ENCODE measurements at regions not wholly inside any gene's neighbourhood (a gene's known extent, or its start where the extent isn't known, plus 50 kb on each side); places are given as distances from the start of the nearest gene placed in this dataset.

DNA sequence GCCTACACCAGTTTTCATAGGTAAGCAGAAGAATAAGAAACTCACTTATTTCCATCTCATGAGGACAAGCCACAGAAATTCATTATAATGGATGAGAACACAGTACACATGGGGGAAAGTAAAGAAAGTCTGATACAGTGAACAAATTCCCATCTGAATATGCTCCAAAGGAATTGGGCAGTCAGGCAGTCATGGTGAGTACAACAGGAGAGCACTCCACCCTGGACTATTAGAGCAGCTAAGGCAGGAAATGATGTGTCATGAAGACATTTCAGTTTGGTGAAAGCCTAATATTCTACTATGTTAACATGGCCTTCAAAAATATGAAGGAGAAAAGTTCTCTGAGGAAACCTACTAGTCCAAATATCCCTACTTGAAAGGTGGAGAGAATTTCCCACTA, 92.0 kb upstream of the PRDX4 start:
- no peaks in the 10 kb centered on the region for H3K36me3 ChIP-seq
- DNase-seq (no peak), ATAC-seq (no peak)
- no peaks in the 10 kb centered on the region for H3K9me3 ChIP-seq
- in situ Hi-C loops (cut with MboI; ENCODE audit: low sequenced_read_pairs in 4 of 4) = no loop called here
- no peak overlapping the region for H3K4me3 ChIP-seq
- intact Hi-C loops (cut with DNase I; ENCODE audit: low total_unique reads) = no loop called here
- no peaks in the 10 kb centered on the region for H3K4me1 ChIP-seq
- H3K27me3 ChIP-seq = no peaks in the 10 kb centered on the region
- H3K27ac ChIP-seq = no peak overlapping the region
- TF ChIP-seq, protein P1, sequence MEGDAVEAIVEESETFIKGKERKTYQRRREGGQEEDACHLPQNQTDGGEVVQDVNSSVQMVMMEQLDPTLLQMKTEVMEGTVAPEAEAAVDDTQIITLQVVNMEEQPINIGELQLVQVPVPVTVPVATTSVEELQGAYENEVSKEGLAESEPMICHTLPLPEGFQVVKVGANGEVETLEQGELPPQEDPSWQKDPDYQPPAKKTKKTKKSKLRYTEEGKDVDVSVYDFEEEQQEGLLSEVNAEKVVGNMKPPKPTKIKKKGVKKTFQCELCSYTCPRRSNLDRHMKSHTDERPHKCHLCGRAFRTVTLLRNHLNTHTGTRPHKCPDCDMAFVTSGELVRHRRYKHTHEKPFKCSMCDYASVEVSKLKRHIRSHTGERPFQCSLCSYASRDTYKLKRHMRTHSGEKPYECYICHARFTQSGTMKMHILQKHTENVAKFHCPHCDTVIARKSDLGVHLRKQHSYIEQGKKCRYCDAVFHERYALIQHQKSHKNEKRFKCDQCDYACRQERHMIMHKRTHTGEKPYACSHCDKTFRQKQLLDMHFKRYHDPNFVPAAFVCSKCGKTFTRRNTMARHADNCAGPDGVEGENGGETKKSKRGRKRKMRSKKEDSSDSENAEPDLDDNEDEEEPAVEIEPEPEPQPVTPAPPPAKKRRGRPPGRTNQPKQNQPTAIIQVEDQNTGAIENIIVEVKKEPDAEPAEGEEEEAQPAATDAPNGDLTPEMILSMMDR (IDR thresholded peaks at IDR 0.05 in 4 of 5, conservative IDR thresholded peaks at IDR 0.05 in 1 of 5) = no peak
- TF ChIP-seq POLR2A (IDR thresholded peaks at IDR 0.05) = no peak

DNA sequence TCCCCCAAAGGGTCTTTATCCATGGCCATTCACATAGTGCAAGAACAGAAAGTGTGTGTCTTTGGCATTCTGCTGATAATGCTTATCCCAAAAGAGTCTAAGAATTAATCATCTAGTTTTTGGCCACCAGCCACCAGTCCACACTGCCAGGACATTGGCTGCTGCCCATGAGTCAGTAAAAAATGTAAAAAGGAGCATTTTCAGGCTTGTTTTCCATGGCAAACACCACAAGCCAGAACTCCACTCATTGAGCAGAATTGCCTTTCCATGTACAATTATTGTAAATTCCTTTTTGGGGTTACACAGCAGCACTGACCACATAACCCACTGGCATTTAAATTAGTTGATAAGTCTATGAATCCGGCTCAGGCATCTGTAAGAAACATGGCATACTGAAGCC, 89.2 kb upstream of the PRDX4 start:
- no peaks in the 10 kb centered on the region for H3K9me3 ChIP-seq
- H3K4me3 ChIP-seq = no peak overlapping the region
- H3K36me3 ChIP-seq = no peaks in the 10 kb centered on the region
- intact Hi-C loops (cut with DNase I; ENCODE audit: low total_unique reads) = no loop called here
- in situ Hi-C loops (cut with MboI; ENCODE audit: low sequenced_read_pairs in 4 of 4) = no loop called here
- no peaks in the 10 kb centered on the region for H3K27me3 ChIP-seq
- ATAC-seq = no peak
- H3K4me1 ChIP-seq = no peaks in the 10 kb centered on the region
- TF ChIP-seq, protein P1 (IDR thresholded peaks at IDR 0.05 in 4 of 5, conservative IDR thresholded peaks at IDR 0.05 in 1 of 5) = no peak
- TF ChIP-seq POLR2A (IDR thresholded peaks at IDR 0.05) = no peak
- H3K27ac ChIP-seq = no peak overlapping the region
- no peak for DNase-seq

DNA sequence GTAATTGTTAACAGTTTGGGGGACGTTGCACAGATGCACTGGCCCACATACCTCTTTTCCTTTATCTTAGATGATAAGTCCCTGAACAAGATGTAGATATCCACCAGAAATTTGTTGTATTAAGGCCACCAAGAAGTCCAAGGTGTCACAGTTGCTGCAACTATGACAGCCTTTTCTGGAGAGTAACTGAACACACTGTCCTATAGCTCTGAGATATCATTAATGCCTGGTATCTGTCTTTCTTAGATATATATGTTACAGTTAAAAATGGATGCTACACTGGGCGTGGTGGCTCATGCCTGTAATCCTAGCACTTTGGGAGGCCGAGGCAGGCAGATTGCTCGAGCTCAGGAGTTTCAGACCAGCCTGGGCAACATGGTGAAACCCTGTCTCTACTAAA, 77.8 kb upstream of the PRDX4 start:
- no peak for TF ChIP-seq POLR2A (IDR thresholded peaks at IDR 0.05)
- ATAC-seq (no peak), DNase-seq (no peak)
- in situ Hi-C loops (cut with MboI; ENCODE audit: low sequenced_read_pairs in 4 of 4) (no loop called here), intact Hi-C loops (cut with DNase I; ENCODE audit: low total_unique reads) (no loop called here)
- Histone ChIP-seq H3K27ac (no peak overlapping the region), H3K4me3 (no peak overlapping the region), H3K27me3 (no peaks in the 10 kb centered on the region), H3K9me3 (no peaks in the 10 kb centered on the region), H3K4me1 (no peaks in the 10 kb centered on the region), H3K36me3 (no peaks in the 10 kb centered on the region)

DNA sequence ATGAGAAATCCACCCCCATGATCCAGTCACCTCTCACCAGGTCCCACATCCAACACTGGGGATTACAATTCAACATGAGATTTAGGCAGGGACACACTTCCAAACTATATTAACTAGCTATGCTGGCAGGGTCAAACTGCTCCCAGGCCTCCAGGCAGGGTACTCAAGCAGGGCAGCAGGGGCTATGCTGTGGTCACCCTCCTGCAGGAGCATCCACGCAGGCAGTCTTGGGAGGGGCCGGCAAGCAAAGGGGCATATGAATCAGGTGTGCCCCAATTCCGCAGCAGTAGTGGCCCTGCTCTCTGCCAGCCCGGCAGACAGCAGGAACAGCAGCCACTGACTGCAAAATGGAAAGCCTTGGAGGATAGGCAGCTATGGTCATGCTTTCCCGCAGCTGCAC, 74.6 kb upstream of the PRDX4 start:
- no peaks in the 10 kb centered on the region for H3K27me3 ChIP-seq
- no peak overlapping the region for H3K27ac ChIP-seq
- no peaks in the 10 kb centered on the region for H3K9me3 ChIP-seq
- TF ChIP-seq, protein P1 (IDR thresholded peaks at IDR 0.05 in 4 of 5, conservative IDR thresholded peaks at IDR 0.05 in 1 of 5) = no peak
- TF ChIP-seq POLR2A (IDR thresholded peaks at IDR 0.05) = no peak
- DNase-seq = no peak
- no peaks in the 10 kb centered on the region for H3K36me3 ChIP-seq
- no peak for ATAC-seq
- in situ Hi-C loops (cut with MboI; ENCODE audit: low sequenced_read_pairs in 4 of 4) = no loop called here
- intact Hi-C loops (cut with DNase I; ENCODE audit: low total_unique reads) = no loop called here
- no peaks in the 10 kb centered on the region for H3K4me1 ChIP-seq
- no peak overlapping the region for H3K4me3 ChIP-seq

DNA sequence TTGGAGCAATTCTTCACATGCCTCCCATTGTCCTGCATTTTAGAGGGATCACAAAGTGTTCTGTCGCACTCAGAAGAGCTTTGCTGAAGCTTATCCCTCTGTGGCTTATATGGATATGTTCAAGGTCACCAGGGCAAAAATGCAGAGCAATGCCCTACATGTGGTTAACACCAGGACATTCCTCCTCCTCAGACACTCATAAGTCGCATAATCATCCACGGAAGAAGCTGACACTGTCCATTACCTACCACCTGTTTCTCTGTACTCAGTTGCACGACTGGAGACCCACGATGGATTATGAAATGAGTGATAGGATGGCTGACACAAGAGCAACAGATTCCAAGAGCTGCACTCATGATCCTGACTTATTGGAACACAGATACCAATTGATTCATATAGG, 68.7 kb upstream of the PRDX4 start:
- intact Hi-C loops (cut with DNase I; ENCODE audit: low total_unique reads) = no loop called here
- in situ Hi-C loops (cut with MboI; ENCODE audit: low sequenced_read_pairs in 4 of 4) = no loop called here
- Histone ChIP-seq H3K9me3 (no peaks in the 10 kb centered on the region), H3K4me1 (no peaks in the 10 kb centered on the region), H3K4me3 (no peak overlapping the region), H3K27ac (no peak overlapping the region), H3K36me3 (no peaks in the 10 kb centered on the region), H3K27me3 (no peaks in the 10 kb centered on the region)
- TF ChIP-seq POLR2A (IDR thresholded peaks at IDR 0.05) = no peak
- TF ChIP-seq, protein P1 (IDR thresholded peaks at IDR 0.05 in 4 of 5, conservative IDR thresholded peaks at IDR 0.05 in 1 of 5) = no peak
- no peak for ATAC-seq
- no peak for DNase-seq

Data from gastrocnemius medialis (tissue), 4 donors.